Ishikawa (cell line): ENCODE measurements at regions not wholly inside any gene's neighbourhood (a gene's known extent, or its start where the extent isn't known, plus 50 kb on each side); places are given as distances from the start of the nearest gene placed in this dataset.

ENCODE experiments used
- CEBPB ChIP-seq: IDR thresholded peaks from 2 replicates; pipeline ENCODE4 v1.6.1; 2012
- CREB1 ChIP-seq: IDR thresholded peaks from 2 replicates; pipeline ENCODE4 v1.6.1; 2012; ENCODE audit warnings: low read depth
- EGR1 ChIP-seq: IDR thresholded peaks from 2 replicates; pipeline ENCODE4 v1.6.1; 2012
- EP300 ChIP-seq: IDR thresholded peaks from 2 replicates; pipeline ENCODE4 v1.6.1; 2012; ENCODE audit warnings: borderline replicate concordance
- FOXM1 ChIP-seq: IDR thresholded peaks from 2 replicates; pipeline ENCODE4 v1.6.1; 2012; ENCODE audit warnings: low read depth, borderline replicate concordance
- NFIC ChIP-seq: IDR thresholded peaks from 2 replicates; pipeline ENCODE4 v1.6.1; 2012
- RAD21 ChIP-seq: IDR thresholded peaks from 2 replicates; pipeline ENCODE4 v1.6.1; 2012; ENCODE audit warnings: low read depth
- TAF1 ChIP-seq: IDR thresholded peaks from 2 replicates; pipeline ENCODE4 v1.6.1; 2012; ENCODE audit warnings: low read depth, mild to moderate bottlenecking
- TCF12 ChIP-seq: IDR thresholded peaks from 2 replicates; pipeline ENCODE4 v1.6.1; 2012; ENCODE audit warnings: low read depth
- TEAD4 ChIP-seq: IDR thresholded peaks from 2 replicates; pipeline ENCODE4 v1.6.1; 2012
- YY1 ChIP-seq: IDR thresholded peaks from 2 replicates; pipeline ENCODE4 v1.6.1; 2012; ENCODE audit warnings: low read depth
- ZBTB7A ChIP-seq: IDR thresholded peaks from 2 replicates; pipeline ENCODE4 v1.6.1; 2012; ENCODE audit warnings: low read depth
- TF ChIP-seq, protein P1 (sequence below): IDR thresholded peaks from 2 replicates; pipeline ENCODE4 v1.6.1; 2012; ENCODE audit warnings: low read depth, mild to moderate bottlenecking
- TF ChIP-seq, protein P2 (sequence below): IDR thresholded peaks from 2 replicates; pipeline ENCODE4 v1.6.1; 2012
- TF ChIP-seq, protein P3 (sequence below): IDR thresholded peaks from 2 replicates; pipeline ENCODE4 v1.6.1; 2012

DNA sequence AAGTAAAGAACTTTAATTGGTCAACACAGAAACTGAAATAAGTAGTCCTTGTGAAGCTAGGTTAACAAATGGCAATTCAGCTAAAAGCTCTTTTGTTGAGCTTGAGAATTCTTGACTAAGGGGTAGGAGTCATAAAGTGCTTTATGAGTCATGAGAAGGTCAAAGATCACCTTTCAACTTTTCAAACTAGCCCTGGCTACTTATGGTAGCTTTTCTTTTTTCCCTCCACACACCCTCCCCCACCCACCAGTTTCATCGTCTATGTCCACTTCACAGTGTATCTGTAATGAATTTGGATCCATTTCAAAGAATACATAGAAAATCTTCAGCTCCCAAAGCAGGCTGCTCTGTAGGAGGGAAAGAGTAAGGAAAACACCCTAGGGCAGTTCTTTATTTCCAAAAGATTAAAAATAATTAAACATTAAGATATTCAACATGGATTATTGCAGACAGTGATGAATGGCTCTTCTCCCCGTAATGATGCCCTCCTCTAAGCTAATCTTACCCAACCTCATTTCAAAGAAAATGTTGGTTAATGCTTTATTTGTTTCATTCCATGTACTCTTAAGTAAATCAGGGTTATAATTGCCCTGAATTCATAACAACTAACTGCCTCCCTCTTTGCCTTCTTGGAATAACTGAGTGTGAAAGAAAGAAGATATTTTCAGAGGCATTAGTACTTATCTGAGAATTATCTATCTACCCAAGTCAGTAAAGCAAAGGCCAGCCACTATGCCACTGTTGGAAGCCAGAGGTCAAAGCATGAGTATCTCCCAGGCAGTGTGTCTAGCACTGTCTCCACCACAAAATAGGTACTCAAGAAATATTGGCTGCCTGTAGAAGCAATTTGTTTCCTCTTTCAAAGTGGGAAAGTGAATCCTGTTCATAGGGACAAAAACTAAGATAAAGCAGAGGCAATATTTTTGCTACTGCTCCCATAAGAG lies 290.6 kb downstream of the PIK3R1 start:
- TF ChIP-seq CEBPB: no peak
- TF ChIP-seq EP300: no peak
- TF ChIP-seq, protein P1, sequence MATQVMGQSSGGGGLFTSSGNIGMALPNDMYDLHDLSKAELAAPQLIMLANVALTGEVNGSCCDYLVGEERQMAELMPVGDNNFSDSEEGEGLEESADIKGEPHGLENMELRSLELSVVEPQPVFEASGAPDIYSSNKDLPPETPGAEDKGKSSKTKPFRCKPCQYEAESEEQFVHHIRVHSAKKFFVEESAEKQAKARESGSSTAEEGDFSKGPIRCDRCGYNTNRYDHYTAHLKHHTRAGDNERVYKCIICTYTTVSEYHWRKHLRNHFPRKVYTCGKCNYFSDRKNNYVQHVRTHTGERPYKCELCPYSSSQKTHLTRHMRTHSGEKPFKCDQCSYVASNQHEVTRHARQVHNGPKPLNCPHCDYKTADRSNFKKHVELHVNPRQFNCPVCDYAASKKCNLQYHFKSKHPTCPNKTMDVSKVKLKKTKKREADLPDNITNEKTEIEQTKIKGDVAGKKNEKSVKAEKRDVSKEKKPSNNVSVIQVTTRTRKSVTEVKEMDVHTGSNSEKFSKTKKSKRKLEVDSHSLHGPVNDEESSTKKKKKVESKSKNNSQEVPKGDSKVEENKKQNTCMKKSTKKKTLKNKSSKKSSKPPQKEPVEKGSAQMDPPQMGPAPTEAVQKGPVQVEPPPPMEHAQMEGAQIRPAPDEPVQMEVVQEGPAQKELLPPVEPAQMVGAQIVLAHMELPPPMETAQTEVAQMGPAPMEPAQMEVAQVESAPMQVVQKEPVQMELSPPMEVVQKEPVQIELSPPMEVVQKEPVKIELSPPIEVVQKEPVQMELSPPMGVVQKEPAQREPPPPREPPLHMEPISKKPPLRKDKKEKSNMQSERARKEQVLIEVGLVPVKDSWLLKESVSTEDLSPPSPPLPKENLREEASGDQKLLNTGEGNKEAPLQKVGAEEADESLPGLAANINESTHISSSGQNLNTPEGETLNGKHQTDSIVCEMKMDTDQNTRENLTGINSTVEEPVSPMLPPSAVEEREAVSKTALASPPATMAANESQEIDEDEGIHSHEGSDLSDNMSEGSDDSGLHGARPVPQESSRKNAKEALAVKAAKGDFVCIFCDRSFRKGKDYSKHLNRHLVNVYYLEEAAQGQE: no peak
- no peak for TF ChIP-seq TCF12
- no peak for TF ChIP-seq TEAD4
- TF ChIP-seq, protein P2, sequence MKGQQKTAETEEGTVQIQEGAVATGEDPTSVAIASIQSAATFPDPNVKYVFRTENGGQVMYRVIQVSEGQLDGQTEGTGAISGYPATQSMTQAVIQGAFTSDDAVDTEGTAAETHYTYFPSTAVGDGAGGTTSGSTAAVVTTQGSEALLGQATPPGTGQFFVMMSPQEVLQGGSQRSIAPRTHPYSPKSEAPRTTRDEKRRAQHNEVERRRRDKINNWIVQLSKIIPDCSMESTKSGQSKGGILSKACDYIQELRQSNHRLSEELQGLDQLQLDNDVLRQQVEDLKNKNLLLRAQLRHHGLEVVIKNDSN: no peak
- TF ChIP-seq NFIC: no peak
- no peak for TF ChIP-seq EGR1
- TF ChIP-seq FOXM1: no peak
- no peak for TF ChIP-seq RAD21
- TF ChIP-seq ZBTB7A: no peak
- no peak for TF ChIP-seq TAF1
- no peak for TF ChIP-seq YY1
- TF ChIP-seq, protein P3, sequence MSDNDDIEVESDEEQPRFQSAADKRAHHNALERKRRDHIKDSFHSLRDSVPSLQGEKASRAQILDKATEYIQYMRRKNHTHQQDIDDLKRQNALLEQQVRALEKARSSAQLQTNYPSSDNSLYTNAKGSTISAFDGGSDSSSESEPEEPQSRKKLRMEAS: no peak
- no peak for TF ChIP-seq CREB1

DNA sequence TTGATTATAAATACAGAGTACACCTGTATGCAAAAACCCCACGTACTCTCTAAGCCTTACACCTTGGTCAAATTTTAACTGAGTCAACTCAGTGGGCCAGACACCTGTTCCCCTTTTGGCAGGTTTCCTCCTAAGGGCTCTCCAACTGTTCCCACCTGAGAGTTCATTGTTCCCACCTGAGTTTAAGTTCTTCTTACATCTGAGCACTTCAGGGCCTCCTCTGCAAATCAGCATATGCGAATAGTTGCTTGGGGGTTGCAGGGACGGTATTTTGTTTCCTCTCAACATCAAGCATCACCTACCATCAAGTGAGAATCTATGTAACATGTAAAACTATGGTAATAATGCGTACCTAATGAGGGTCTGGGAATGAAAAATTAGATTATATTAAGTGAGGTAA lies 300.0 kb downstream of the PIK3R1 start:
- TF ChIP-seq CEBPB (no peak), TCF12 (no peak), ZBTB7A (no peak), RAD21 (no peak), EGR1 (no peak), NFIC (no peak), FOXM1 (no peak)
- TF ChIP-seq, protein P3: no peak

DNA sequence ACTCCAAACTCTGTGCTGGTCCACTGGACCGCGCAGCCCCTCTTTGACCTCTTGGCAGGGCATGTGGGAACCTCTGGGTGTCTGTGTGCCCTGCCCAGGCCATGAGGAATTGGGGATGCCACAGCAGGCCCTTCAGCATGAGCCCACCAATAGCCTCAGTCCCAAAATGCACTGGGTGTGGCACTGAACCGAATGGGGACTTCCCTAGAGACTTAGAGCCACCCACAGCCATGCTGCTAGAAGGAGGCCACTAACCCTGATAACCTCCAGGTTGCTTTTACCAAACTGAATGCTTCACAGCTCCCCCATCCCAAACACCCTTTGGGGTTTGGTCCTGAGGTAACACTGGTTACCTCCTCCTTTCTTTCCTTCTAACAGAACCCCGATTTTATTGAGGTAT lies 302.7 kb downstream of the PIK3R1 start:
- TF ChIP-seq, protein P1: no peak
- TF ChIP-seq, protein P2: no peak
- TF ChIP-seq EP300 (no peak), NFIC (no peak), RAD21 (no peak), YY1 (no peak), EGR1 (no peak), TAF1 (no peak), CREB1 (no peak), ZBTB7A (no peak), FOXM1 (no peak), CEBPB (no peak), TEAD4 (no peak), TCF12 (no peak)
- TF ChIP-seq, protein P3: no peak

DNA sequence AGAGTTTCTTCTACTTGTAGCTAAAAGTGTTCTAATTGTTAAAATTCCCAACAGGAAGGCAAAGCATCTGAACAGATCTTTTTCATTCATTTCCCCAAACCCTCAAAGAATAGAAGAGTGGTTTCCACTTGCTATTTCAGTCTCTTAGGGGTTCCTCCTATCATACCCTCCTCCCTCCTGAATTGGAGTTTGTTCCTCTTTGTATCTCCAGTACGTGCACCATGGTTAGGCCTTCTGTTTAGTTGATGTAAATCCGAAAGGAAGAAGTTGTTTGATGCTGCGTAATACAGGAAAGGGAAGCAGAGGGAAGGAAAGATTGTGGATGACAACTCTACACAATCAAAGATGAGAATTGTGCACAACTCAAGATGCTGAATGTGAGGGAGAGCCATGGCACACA lies 303.6 kb downstream of the PIK3R1 start:
- TF ChIP-seq EGR1 (no peak), YY1 (no peak)

DNA sequence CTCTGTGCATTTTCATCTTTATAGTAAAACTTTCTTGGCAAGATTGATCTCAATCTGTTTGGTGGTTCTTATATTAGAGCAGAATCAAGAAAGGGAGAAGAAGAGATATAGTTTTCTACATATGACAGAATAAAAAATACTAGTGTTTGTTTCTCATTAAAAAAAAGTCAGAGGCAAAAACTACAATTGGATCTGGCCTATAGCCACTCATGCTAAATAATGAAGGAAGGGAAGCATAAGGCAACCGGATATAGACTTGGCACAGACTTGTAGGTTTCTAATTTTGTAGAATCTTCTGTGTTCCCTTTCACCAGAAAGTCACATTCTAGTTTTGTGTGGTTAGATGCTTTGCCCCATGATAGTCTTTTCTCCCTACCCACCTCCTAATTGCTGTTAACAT lies 306.2 kb downstream of the PIK3R1 start:
- TF ChIP-seq TAF1 (no peak), TEAD4 (no peak), CEBPB (no peak)
- TF ChIP-seq, protein P3: no peak

DNA sequence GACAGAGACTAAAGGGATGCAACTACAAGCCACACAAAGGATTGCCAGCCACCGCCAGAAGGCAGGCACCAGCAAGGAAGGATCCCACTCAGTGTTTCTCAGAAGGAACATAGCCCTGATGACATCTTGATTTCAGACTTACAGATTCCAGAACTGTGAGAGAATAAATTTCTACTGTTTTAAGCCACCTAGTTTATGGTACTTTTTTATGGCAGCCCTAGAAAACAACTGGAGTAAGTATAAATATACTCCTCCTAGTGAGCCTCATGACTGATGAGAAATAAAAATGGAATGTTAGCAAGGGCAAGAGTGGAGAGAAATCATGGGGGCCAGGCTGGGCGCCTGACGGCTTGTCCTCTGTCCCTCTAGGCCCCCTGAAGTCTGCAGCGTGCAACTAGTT lies 307.3 kb downstream of the PIK3R1 start:
- TF ChIP-seq CEBPB: no peak
- TF ChIP-seq, protein P1: no peak
- TF ChIP-seq, protein P3: no peak
- TF ChIP-seq ZBTB7A: no peak
- TF ChIP-seq EP300: no peak
- no peak for TF ChIP-seq CREB1
- no peak for TF ChIP-seq RAD21
- no peak for TF ChIP-seq TCF12
- TF ChIP-seq EGR1: no peak
- TF ChIP-seq TEAD4: no peak
